Esophagus squamous epithelium (tissue), 4 donors: ENCODE measurements at regions not wholly inside any gene's neighbourhood (a gene's known extent, or its start where the extent isn't known, plus 50 kb on each side); places are given as distances from the start of the nearest gene placed in this dataset.
"Not testable (repeated sequence)": the region's sequence is repeated elsewhere in the genome, so short reads cannot be mapped to it uniquely, and the experiment has no call there.

Experiments
- CTCF ChIP-seq, 6 experiments: fragments of 450-650 bp in 4 of 6; fragments of 200-600 bp in 2 of 6; sonication (generic) in 2 of 6; IDR thresholded peaks; one replicate each; pipeline ENCODE4 v1.5.1; 2016 to 2019; ENCODE audit warnings: antibody characterized with exemption in 6 of 6, mild to moderate bottlenecking in 4 of 6, moderate library complexity in 4 of 6
- POLR2A ChIP-seq, 4 donors: fragments of 450-650 bp; IDR thresholded peaks; one replicate each; pipeline ENCODE4 v1.6.1; 2017; ENCODE audit warnings: antibody characterized with exemption in 4 of 4, mild to moderate bottlenecking in 4 of 4, moderate library complexity in 3 of 4

GRCh38 chr9:62915661-62916060 lies 1725.8 kb downstream of the SPATA31A7 start:
- not testable (repeated sequence) for TF ChIP-seq CTCF, POLR2A (IDR thresholded peaks at IDR 0.05)
